HG03342 (cell line): ENCODE measurements at regions not wholly inside any gene's neighbourhood (a gene's known extent, or its start where the extent isn't known, plus 50 kb on each side); places are given as distances from the start of the nearest gene placed in this dataset.

Experiments used
- ATAC-seq: cut with Tn5 transposase; IDR thresholded peaks from one replicate; pipeline ENCODE4 v1.9.1; 2021; ENCODE audit warnings: mild to moderate bottlenecking, moderate library complexity; ENCODE audit not compliant: unreplicated experiment

DNA sequence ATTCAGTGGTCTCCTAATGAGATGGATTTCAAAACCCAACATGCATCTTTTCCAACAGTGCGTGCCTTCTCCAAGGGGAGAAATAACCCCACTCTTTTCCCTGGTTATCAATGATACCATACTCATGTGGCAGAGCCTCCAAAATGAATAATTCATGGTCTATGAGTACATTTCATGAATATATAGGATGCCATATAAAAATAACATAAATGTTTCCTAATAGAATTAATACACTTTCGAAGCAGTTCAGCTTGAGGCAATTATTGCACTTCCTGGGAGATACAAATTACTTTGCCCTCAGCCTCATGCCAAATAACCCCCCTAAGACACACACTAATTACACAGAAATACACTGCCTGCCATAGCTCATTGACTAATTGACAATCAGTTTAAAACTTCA lies 318.6 kb downstream of the ZSWIM6 start:
- no peak for ATAC-seq

DNA sequence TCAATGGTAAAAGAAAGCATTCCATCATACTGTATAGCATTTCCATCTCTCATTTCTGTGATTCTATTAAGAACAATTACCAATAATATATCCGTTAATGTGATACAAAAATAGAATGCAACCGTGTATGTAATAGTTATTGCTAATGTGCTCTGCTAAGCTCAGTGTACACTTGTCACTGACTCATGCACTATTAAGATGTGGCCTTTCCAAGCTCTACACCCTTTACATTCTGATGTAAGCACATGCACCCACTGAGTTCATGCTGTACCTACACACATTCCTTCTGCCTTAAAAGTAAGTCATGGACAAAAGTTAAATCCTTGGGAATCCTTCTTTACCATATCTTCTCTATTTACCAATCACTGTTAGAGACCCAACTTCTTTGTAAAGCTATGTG lies 319.1 kb downstream of the ZSWIM6 start:
- ATAC-seq: no peak

GRCh38 chr5:61652916-61653315 lies 320.9 kb downstream of the ZSWIM6 start:
- ATAC-seq: no peak

DNA sequence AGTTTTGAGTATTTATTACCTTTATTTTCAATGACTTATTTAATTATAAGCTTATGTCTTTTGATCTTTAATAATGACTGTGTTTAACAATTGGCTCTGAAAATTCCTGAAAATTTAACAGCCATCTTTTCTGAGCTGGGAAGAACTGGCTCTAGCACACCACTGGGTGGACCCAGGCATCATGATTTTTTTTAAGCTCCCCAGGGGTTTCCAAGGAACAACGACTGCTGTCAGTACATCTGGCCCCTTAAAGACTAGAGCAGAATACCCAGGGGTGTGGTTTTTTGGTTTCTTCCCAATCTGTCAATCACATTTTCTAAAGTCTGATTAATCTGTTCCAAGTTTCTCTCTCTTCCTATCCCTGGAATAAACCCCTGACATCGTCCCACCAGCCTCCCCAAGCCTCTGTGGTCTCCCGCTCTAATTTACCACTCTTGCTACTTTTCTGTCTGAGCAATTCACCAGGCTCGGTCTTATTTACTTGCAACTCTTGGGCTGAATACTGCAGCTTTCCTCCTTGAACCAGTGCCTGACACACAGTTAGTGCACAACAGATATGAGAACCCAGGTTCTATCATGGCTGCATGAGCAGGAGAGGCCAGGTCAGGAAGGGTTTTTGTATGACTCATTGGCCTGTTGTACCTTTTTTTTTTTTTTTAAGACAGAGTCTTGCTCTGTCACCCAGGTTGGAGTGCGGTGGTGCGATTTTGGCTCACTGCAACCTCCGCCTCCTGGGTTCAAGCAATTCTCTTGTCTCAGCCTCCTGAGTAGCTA lies 321.9 kb downstream of the ZSWIM6 start:
- no peak for ATAC-seq

DNA sequence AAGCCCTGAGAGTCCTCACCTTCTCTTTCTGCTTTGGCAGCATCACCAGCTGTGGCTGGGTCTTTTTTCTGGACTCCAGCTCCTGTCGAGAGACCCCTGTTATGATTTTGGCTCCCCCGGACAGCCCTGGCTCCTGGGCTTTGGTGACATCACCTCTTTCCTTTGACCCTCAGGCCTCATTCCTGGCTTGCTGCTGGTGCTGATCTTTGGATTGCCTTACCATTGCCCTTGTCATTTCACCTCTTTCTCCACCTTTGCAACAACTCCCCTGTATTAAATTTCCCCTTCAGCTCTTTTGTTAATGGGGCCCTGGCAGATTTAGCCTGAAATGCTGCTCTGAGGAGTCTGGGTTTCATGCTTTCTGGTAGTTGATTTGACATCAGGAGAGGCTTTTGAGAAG lies 322.8 kb downstream of the ZSWIM6 start:
- no peak for ATAC-seq

DNA sequence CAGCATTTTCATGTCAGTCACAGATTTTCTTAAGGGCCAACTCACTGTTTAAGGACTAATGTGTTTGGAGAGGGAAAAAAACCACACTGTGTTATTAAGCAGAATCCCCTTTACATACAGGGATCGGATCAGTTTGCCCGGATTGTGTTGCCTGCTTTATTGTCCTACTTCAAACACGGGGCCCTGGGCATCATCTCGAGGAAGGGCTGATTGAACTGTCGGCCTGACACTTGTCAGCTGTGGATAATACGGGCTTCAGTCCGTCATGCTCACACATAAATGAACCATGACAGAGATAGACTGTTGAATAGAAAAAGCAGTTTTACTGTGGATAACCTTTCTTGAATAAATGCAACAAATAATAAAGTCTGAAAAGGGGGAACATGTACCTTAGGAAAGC lies 325.0 kb downstream of the ZSWIM6 start:
- no peak for ATAC-seq

DNA sequence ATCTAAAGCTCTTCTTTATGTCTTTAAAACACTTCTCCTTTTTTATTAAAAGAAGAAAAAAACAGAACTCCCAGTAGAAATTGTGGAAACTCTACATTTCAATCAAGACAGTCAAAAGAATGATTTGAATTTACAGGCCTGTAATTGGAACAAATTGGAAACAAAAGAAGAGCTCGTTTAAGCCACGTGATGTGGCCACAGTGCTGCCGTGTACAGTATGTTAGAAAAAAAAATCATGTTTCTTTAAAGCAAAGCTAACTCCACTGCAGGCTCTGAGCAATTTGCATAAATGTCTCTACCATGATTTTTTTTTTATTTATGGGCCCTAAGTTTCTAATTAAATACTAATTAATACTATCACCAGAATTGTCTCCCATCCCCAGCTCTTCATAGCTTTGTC lies 325.6 kb downstream of the ZSWIM6 start:
- ATAC-seq: no peak

- ATAC-seq: peak; percentile 90
These were observed 326.5 kb downstream of the ZSWIM6 start for GRCh38 chr5:61658592-61659008.

- no peak for ATAC-seq
These were observed 327.2 kb downstream of the ZSWIM6 start for GRCh38 chr5:61659221-61659696.

DNA sequence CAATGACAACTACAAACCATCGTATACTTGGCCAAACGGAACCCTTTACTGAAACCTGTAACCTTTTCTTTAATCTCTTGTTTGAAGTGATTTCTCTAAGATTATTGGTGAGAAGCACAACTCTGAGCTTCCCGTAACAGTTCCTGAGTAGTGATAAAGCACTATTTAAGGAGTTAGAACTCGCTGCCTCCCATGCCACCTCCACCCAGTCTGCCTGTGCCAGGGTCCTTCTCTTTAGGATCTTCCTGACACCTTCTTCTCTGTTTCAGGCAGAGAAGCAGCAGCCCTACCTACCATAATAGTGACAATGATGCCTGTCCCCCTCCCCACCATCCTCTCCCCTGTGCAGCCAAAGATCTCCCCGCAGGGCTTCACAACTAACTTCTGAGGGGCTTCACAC lies 330.6 kb downstream of the ZSWIM6 start:
- ATAC-seq: no peak

DNA sequence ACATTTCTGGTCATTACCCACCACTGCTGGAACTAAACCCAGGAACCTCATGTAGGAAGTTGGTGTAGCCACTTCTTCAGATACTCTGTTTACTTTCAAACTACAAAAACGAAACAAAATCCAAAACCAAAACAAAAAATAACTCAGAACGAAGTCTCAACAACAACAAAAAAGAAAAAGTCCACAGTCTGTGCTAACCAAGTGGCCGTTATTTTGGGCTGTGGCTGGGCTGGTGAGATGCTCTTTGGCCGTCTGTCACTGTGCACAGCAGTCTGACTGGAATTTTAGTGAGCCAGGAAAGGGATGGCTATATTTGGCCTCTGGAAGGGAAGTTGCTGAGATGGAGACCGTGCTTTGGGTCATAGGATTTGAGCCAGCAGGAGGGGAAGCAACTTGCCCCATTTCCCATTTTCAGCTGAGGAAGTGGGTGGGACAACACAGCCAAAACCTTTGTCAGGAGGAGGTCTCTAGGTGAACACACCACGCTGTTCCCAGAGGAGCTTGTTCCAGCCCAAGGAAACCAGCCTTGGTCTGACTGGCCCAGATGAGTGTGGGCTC lies 334.1 kb downstream of the ZSWIM6 start:
- ATAC-seq: no peak

DNA sequence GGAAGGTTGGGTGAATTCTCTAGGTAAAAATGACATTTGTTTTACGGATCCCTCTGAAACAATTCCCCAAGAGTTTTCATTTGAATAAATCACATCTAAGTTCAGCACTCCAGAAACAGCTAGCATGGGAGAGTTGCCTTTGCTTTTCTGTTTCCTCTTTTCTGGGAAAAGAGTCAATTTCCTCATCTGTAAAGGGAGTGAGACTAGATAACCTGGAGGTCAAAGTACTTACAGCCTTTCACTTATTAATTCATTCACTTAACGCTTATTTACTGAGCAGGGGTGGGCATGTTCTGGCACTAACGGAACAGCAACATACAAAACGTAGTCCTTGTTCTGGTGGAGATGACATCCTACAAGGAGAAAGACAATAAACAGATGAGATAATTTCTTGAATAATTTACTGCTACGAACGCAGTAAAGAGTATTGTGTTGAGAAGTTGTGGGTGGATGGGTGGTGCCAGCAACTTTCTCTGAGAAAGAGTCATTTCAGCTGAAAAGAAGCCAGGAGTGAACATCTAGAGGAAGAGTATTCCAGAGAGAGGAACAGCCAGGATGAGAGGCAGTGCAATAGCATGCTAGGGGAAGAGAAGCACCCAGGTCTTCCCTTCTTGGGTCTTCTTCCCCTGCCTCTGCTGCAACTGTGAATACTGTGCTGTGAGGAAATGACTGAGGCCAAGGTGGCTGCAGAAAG lies 335.6 kb downstream of the ZSWIM6 start:
- no peak for ATAC-seq

GRCh38 chr5:61669531-61669930 lies 337.5 kb downstream of the ZSWIM6 start:
- ATAC-seq: no peak

DNA sequence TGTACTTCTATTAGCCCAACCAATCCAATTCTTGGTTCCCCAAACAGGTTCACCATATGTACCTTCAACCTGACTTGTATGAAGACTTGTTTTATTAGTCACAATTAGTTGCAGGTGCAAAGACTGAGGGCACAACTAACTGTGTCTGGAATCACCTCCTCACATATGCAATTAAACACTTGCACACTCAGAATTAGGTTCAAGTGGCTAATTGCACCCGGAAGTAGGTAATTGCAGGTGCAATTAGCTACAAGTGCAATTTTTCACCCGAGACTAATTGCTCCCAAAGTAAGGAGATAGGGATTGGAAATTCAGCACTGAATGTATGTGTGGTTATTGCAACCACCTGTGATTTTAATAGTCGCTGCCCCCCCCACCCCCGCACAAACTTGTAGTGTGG lies 338.9 kb downstream of the ZSWIM6 start:
- no peak for ATAC-seq

DNA sequence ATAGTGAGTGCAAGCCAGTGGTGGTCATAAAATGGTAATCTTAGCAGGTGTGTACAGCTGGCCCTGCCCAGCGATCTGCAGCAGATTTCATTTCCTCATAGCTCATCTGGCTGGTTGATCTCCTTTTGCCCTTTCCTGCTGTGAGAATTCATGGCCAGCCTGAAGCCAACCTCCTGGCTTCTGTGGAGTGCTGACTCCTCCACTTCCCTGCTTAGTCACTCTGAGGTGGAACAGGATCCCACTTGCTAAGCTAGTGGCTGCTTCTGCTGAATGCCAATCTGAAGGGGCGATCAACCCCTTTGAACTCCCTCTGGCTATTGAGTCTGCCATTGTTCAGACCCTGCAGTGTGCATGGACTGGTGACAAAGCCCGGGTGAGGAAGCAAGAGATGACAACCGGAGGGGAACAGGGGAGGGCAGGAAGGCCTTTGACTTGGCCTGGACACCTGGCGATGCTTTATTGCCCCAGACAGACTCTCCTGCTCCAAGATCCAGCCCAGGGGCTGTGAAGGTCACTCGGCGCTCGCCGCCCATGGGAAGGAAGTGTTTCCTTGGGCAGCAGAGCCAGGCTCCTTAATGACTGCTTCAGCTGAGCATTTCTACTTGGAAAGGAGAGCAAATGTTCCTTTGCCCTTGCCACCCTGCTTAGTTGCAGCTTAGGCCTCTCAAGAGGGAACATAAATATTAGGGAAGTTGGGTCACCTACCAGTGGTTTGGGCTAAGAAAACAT lies 341.1 kb downstream of the ZSWIM6 start:
- ATAC-seq: no peak

- ATAC-seq: no peak
These were observed 342.3 kb downstream of the ZSWIM6 start for GRCh38 chr5:61674378-61674777.

GRCh38 chr5:61675015-61675692 lies 343.1 kb downstream of the ZSWIM6 start:
- no peak for ATAC-seq

DNA sequence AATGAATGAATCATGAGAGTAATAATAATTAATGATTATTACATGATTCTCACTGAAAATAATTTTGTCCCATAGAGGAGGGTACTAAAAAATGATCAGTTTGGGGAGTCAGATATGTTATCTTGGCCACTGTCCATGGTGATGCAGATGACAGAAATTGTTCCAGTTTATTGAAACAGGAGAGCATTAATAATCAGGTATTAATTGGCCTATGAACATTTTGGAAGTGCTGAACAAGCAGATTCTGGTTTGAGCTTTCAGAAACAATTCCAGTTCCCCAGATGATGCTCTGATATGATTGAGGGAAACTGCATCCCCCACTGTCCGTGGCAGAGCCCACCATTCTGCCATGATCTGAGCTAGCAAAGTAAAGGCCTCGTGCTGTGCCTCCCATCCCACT lies 345.2 kb downstream of the ZSWIM6 start:
- ATAC-seq: no peak

DNA sequence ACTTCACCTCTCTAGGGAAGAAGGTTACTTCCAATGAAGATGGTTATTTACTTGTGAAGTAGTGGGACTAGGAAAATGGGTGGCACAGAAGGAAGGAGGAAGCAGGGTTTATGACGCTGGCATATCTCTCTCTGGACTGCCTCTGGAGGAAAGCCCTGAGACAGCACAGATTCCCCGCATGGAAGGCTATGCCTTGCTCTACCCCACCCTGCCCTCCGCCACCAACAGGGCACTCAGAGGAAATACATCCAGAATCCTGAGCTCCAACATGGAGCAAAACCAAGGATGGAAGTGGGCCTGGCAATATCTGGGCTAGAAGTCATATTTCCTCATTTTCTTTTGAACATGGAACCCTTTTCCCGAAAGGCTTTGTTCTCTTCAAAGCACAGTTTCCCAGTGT lies 346.9 kb downstream of the ZSWIM6 start:
- ATAC-seq: no peak

DNA sequence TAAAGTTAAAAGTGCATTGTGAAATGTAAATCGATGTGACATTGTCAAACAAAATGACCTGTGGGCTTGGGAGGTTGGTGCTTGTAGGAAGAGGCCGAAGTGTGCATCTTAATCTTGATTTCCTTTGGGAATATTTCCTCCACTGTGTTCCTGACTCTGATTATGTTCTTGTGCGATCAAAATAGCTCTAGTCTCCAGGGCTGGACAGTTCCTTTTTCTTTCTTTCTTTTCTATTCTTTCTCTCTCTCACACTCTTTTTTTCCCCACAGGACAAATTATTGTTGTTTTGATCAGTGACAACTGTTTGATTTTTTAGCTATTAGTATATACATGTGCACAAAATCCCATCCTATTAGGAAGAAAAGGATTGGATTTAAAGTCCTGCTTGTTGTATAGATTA lies 347.5 kb downstream of the ZSWIM6 start:
- ATAC-seq: no peak

DNA sequence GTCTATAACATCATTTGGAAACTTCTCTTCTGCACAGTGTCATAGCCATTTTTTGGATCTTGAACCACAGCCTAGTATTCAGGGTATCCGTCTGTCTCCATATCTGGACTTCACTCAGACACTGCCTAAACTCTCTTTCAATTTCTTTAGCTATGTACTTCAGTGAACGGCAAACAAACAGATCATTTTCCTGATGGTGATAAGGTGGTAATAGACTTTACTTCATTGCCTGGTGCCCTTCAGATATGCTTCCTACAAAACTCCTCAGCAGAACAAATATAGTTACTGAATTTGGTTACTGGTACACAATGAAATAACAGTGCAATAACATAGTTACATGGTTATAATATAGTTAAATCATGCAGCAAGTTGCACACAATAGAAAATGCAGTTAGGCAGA lies 348.2 kb downstream of the ZSWIM6 start:
- ATAC-seq: no peak
